HG02870 (cell line): ENCODE measurements at regions not wholly inside any gene's neighbourhood (a gene's known extent, or its start where the extent isn't known, plus 50 kb on each side); places are given as distances from the start of the nearest gene placed in this dataset.
"Not testable (repeated sequence)": the region's sequence is repeated elsewhere in the genome, so short reads cannot be mapped to it uniquely, and the experiment has no call there.

Experiments used
- ATAC-seq: cut with Tn5 transposase; IDR thresholded peaks from one replicate; pipeline ENCODE4 v1.9.1; 2021; ENCODE audit warnings: mild to moderate bottlenecking, moderate library complexity; ENCODE audit not compliant: unreplicated experiment

- no peak for ATAC-seq
Observed at GRCh38 chr13:42373048-42373812, 101.3 kb downstream of the AKAP11 start.

- no peak for ATAC-seq
Observed at GRCh38 chr13:42375663-42376062, 103.7 kb downstream of the AKAP11 start.

DNA sequence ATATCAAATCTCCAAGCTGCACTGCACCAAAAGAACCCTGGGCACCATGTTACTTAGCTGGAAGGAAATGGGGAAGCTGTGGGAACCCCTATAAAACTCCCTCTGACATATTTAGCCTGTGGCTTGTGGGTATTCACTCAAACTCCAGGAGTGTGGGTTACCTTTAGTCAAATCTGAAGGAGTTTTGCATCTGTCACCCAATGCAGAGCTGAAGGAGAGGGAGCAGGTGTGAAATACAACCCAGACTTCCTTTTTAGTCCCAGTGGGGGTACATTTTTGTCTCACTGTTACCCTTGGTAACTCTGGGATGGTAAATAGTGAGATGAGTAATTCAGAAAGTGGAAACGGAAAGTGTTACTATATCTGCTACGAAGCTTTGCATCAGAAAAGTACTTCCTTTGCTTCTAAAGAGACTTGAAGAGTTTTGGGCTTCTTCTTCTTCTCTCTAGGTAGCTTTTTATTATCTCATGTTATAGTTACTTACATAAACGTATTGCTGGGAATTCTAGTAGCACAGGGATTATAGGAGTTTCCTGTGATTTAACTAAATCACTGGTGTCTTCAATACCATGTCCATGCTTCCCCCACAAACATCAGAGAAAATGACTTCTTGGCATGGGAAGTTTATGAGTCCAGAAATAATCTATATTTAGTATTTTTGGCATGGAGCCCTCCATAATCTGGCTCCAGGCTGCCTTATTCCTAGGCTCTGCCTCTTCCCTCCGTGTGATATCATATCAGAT, 105.9 kb downstream of the AKAP11 start:
- ATAC-seq, result peak; percentile 67

- ATAC-seq, result peak; percentile 26
Observed at GRCh38 chr13:42378383-42378780, 106.4 kb downstream of the AKAP11 start.

DNA sequence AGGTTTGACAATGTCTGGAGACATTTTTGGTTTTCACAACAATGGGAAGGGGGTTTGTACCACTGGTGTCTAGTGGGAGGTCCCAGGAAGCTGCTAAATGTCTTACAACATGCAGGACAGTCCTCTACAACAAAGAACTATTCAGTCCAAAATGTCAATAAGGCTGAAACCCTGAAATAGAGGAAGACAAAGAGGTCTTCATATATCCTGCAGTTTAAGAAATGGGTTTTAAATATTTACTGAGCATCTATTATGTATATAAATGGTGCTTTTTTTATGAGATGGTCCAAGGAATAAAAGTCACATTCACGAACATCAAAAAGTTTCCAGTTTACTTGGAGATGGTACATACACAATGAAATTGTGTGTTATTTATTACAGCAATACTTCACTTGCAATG, 107.3 kb downstream of the AKAP11 start:
- ATAC-seq, result no peak

DNA sequence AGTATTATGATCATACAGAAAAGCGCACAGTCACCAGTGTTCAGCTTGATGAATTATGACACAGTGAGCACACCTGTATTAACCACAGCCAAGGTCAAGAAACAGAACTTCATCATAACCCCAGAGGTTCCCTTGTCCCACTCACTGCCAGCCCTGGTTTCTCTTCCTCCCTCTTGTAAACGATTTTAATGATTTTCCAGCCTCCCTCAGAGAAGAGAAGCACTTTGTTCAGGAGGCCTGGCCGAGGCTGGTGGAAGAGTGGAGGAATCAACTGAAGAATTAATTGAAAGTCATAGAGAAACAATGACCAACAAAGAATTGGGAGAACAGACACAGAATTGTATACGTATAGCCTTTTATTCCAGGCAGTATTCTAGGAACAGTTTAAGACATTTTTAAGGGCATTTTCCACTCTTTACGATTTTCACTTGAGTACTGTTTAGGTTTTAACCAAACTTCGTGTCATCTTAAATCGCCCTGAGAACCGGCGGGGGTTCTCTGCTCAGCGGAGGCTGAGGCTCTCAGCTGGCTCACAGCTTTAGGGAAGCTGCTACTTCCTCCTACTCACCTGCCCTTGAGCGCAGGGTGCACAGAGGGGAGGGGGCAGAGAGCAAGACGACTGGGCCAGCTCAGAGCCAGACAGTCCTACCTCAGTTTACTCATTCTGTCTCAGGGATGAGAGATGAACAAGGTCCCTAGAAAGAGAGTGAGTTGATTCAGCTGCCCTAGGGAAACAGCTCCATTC, 108.6 kb downstream of the AKAP11 start:
- peak; percentile 53 for ATAC-seq

- ATAC-seq, result no peak
Observed at GRCh38 chr13:42381165-42381425, 109.1 kb downstream of the AKAP11 start.

GRCh38 chr13:42381426-42381825, 109.5 kb downstream of the AKAP11 start:
- ATAC-seq, result not testable (repeated sequence)

GRCh38 chr13:42383025-42383424, 111.1 kb downstream of the AKAP11 start:
- no peak for ATAC-seq

DNA sequence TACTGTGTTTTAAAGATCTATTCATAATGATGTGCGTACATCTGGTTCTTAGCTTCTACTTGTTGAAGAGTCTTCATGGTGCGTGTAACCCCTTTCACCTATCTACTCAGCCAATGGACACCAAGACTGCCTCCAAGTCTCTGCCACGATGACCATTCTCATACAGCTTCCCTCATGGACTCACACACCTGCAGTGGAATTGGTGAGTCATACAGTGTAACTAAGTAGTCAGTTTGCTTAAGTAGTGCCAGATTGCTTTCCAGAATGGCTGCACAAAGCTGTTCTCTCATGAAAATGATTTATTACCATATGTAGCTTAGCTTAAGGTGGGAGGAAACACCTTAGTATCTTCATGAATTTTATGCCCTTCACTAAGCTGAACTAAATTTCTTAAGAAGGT, 112.3 kb downstream of the AKAP11 start:
- no peak for ATAC-seq

DNA sequence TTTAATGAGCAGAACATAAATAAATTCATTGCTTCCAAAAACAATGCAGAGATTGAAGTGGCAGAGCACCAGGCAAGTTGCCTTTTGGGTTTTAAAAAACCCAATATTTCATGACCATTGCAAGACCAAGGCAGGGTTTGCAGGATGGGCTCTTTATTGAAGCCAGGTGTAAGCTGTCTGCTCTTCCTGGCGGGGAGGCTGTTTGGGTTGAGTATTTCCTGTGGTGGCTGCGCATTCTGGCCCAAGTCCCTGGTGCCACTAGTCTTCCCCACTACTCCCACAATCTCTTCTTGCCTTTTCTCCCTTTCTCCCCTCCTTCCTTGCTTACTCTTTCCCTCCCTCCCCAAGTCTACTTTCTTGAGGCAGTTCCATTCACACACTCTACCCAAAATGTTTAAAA, 116.4 kb downstream of the AKAP11 start:
- no peak for ATAC-seq

GRCh38 chr13:42389041-42389440, 117.1 kb downstream of the AKAP11 start:
- no peak for ATAC-seq

DNA sequence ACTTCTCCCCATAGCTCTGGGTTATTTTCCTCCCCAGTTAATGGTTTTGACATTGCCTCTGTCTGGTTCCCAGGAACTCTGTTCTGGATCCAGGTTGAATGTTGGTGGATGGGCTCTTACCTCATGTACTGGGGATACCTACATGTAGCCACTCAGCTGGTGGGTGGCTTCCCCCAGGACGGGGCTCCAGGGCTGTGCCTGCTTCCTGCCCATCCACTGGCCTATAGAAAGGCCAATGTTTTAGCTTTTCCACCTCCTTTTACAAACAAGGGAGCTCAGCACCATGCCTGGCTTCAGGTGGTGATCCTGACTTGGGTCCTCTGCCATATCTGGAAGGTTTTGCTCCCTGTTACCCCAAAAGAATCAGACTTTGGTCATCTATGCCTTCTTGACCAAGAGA, 120.2 kb downstream of the AKAP11 start:
- no peak for ATAC-seq

DNA sequence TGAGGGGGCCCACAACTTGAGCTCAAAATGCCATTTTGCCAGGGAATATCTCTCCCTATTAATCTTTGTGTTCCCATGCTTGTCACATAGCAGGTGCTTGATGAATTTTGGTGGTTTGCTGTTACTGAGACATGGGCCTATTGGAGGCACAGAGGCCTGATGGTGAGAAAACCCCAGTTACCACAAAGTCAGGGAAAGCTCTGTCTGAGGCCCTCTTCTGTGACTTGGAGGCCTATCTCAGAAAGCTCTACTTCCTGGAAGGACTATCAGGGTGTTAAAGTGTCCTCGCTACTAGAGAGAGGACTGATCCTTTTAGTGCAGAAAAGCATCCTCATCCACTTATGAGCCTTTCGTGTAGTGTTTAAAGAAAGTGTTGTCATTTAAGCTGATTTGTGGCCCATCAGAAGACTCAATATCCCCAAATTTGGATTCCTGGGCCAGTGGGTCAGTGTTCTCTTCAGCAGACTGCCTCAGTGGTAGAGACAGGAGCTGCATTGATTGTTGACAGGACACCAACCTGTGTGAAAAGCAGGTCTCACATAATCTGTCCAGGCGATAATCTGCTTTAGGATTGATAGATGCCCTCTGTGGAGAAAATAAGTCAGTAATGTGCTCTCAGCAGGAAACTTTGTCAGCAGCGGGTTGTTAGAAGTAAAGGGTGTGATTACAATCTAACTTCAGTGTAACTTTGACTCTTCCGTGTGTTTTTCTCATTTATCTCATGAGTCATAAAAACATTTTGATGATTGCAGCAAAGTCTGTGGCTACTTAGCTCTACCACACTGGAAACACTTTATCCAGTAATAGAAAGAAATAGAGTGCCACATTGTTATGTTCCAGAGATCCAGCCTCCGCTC, 121.0 kb downstream of the AKAP11 start:
- no peak for ATAC-seq

DNA sequence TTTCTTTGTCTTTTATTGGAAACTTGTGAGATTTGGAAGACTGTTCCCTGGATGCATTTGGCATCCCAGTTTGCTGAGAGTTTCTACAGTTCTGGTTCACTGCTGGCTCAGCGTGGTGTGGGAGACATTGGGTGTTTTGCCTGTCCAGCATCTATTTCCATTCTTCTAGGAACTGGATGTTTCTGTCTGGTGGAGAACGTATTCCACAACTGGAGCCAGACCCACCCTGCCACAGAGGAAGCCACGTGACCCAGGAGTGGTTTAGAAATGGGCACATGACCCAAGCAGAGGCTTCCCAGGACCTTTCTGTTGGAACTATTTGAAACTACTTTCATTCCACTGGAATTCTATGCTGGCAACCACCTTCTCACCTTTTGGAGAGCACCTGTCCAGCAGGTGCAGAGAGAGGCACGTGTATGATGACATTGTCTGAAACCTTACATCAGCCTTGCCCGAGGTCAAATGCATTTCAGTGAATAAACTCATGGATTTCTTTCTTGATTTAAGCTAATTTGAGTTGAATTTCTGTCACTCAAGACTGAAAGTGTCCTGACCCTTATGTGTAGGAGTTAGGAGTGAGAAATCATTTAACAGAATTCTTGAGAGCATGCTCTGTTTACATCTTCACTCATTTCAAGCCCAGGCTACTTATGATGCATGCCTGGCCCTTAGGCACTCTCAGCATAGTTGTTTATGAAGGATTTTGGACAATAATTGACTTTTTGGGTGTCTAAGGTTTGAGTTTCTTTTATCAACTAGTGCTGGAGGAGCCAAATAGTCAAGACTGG, 121.8 kb downstream of the AKAP11 start:
- no peak for ATAC-seq

- ATAC-seq, result no peak
Observed at GRCh38 chr13:42394361-42394708, 122.4 kb downstream of the AKAP11 start.

DNA sequence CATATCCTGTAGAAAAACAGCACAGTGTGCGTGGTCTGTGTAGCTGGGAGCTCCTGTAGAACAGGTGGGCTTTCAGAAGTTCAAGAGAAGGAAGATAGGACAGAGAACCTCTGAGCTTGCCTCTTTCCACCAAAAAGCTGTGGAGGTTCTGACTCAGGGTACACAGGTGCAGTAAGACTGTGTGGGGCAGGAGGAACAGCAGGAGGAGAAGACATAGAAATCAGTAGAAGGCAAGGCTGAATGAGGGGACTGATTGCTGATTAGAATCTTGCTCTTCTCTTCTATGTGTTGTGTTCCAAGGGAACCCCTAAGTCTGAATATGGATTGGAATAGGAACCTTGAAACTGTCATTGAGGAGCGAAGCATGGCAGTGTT, 122.7 kb downstream of the AKAP11 start:
- no peak for ATAC-seq

DNA sequence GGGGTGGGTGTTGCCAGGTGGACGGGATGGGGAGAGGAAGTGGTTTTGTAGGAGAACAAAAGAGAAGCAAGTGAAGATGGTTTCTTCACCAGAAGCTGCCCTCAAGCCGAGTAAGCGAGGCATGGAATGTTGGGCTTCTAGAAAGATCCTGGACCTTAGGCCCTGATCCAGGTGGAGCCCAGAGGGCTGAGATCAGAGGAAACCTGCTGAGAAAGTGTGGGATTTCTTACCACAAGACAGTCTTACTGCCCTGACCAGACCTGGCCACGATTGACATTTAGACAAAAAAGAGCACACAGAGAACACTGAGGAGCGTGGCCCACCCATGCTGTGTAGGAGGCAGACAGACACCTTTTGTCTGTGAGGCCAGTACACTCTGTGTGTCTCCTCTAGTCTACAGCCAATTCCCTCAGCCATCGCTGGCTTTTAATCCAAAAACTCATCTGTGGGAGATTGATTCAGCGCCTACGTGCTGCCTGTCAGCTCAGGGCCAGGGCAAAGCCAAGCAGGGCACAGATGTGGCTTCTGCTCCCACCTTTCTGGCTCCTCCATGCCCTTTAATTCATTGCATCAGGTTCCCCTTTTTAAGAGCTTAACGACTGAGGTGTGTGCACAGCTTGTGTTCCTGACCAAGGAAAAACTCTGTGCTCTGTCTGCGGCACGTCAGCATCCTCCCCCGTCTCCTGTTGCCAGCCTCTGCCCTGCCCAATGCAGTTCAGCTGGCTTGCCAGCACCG, 123.3 kb downstream of the AKAP11 start:
- ATAC-seq, result no peak

DNA sequence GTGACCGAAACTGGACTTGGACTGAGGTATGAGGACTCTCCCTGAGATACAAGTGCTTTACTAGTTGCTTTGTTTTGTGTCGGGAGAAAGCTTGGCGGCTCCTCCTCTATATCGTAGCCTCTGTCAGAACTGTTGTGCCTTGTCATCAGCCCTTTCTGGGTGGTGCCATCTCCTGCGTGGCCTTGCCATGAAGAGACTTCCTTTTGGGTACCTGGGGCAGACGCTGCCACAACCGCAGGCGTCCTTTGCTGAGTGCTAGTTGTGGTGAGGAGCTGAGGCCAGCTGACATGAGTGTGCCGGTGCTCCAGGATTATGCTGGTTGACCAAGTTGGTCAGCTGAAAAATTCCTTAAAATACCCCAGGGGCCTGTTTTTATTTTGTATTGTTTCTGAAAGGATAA, 124.5 kb downstream of the AKAP11 start:
- ATAC-seq, result no peak
